ENCODE measurements at regions not wholly inside any gene's neighbourhood (a gene's known extent, or its start where the extent isn't known, plus 50 kb on each side); places are given as distances from the start of the nearest gene placed in this dataset.
"Not testable (repeated sequence)": the region's sequence is repeated elsewhere in the genome, so short reads cannot be mapped to it uniquely, and the experiment has no call there.

- H3K79me2 ChIP-seq (ENCODE audit: control insufficient read depth in 1 of 2, insufficient read depth in 2 of 2, low read length in 2 of 2); H3K4me3 ChIP-seq (ENCODE audit: extremely low read depth in 1 of 4, insufficient read depth in 2 of 4, low read depth in 3 of 4, low read length in 4 of 4); FAIRE-seq; H3K36me3 ChIP-seq (ENCODE audit: control insufficient read depth in 2 of 4, insufficient read depth in 4 of 4, low read length in 3 of 4); H2BK120ac ChIP-seq (replicated peaks; ENCODE audit: low read depth, low read length); H3K79me1 ChIP-seq (ENCODE audit: low read depth, low read length); DNase-seq (ENCODE audit: low read depth in 1 of 2, low spot score in 2 of 2); H2BK15ac ChIP-seq (ENCODE audit: low read length); H3K23me2 ChIP-seq (ENCODE audit: low read depth, low read length); H3K4me1 ChIP-seq (replicated peaks in 1 of 4; ENCODE audit: control insufficient read depth in 3 of 4, insufficient read depth in 4 of 4, low read length in 3 of 4); H3K14ac ChIP-seq (ENCODE audit: insufficient read length); H3K23ac ChIP-seq (ENCODE audit: insufficient read length); H3K56ac ChIP-seq (replicated peaks; ENCODE audit: insufficient read length, low read depth, low read length); H3K9ac ChIP-seq (replicated peaks in 1 of 4; ENCODE audit: extremely low read depth in 1 of 4, low read depth in 3 of 4, low read length in 3 of 4); H2BK5ac ChIP-seq (ENCODE audit: low read depth, low read length); H3K4me2 ChIP-seq (ENCODE audit: insufficient read depth in 1 of 2, low read depth in 2 of 2, low read length in 2 of 2); H3K27me3 ChIP-seq (replicated peaks in 1 of 4; ENCODE audit: control insufficient read depth in 3 of 4, extremely low read depth in 1 of 4, insufficient read depth in 3 of 4, low read length in 3 of 4); H3K18ac ChIP-seq (ENCODE audit: extremely low read depth, low read length); H4K20me1 ChIP-seq (replicated peaks in 1 of 2; ENCODE audit: control insufficient read depth in 1 of 2, insufficient read depth in 2 of 2, low read length in 2 of 2); H2AFZ ChIP-seq (ENCODE audit: low read length); H3K4ac ChIP-seq (replicated peaks; ENCODE audit: insufficient read length, low read depth, low read length); H2AK5ac ChIP-seq (ENCODE audit: low read depth, low read length); H4K5ac ChIP-seq (ENCODE audit: insufficient read length, low read depth, low read length); H4K8ac ChIP-seq (ENCODE audit: extremely low read depth, insufficient read depth, low read length); H2BK20ac ChIP-seq (ENCODE audit: low read length); POLR2A ChIA-PET (ENCODE audit: partially characterized antibody); CTCF ChIA-PET (ENCODE audit: partially characterized antibody); H4K91ac ChIP-seq (replicated peaks; ENCODE audit: insufficient read length, low read length); H3K27ac ChIP-seq (ENCODE audit: low read depth, low read length); H2BK12ac ChIP-seq (ENCODE audit: low read depth, low read length): not testable (repeated sequence)
- 95% methylated on average over 1 of the region's 1 CpG; no CpG with 5 or more reads in 1 of the 2 experiments for WGBS, 2 experiments (ENCODE audit: extremely low coverage in 1 of 2, insufficient coverage in 1 of 2, insufficient read length in 1 of 2, insufficient replicate concordance in 2 of 2, low coverage in 1 of 2, low lambda C conversion rate in 2 of 2, missing lambda C conversion rate in 1 of 2)
- peaks cover 8 to 10% of the 10 kb centered on the region in 2 experiments; a peak in 3 of 4 replicates for H3K9me3 ChIP-seq (ENCODE audit: insufficient read depth in 2 of 2, low read depth in 1 of 2, low read length in 1 of 2)
Observed at GRCh38 chr15:44862866-44863265, 93.6 kb upstream of the TERB2 start.

GRCh38 chr15:44868100-44868499 lies 88.4 kb upstream of the TERB2 start:
- FAIRE-seq; H2BK20ac ChIP-seq (ENCODE audit: low read length); H3K4me3 ChIP-seq (ENCODE audit: extremely low read depth in 1 of 4, insufficient read depth in 2 of 4, low read depth in 3 of 4, low read length in 4 of 4); H3K18ac ChIP-seq (ENCODE audit: extremely low read depth, low read length); H4K20me1 ChIP-seq (replicated peaks in 1 of 2; ENCODE audit: control insufficient read depth in 1 of 2, insufficient read depth in 2 of 2, low read length in 2 of 2); H3K4ac ChIP-seq (replicated peaks; ENCODE audit: insufficient read length, low read depth, low read length); H4K5ac ChIP-seq (ENCODE audit: insufficient read length, low read depth, low read length); H2BK120ac ChIP-seq (replicated peaks; ENCODE audit: low read depth, low read length); H3K4me1 ChIP-seq (replicated peaks in 1 of 4; ENCODE audit: control insufficient read depth in 3 of 4, insufficient read depth in 4 of 4, low read length in 3 of 4); H3K9me3 ChIP-seq (ENCODE audit: insufficient read depth in 2 of 2, low read depth in 1 of 2, low read length in 1 of 2); H3K4me2 ChIP-seq (ENCODE audit: insufficient read depth in 1 of 2, low read depth in 2 of 2, low read length in 2 of 2); H4K91ac ChIP-seq (replicated peaks; ENCODE audit: insufficient read length, low read length); H2AFZ ChIP-seq (ENCODE audit: low read length); H2BK12ac ChIP-seq (ENCODE audit: low read depth, low read length); H3K23me2 ChIP-seq (ENCODE audit: low read depth, low read length); H2BK15ac ChIP-seq (ENCODE audit: low read length); H3K36me3 ChIP-seq (ENCODE audit: control insufficient read depth in 2 of 4, insufficient read depth in 4 of 4, low read length in 3 of 4); H2BK5ac ChIP-seq (ENCODE audit: low read depth, low read length); H3K9ac ChIP-seq (replicated peaks in 1 of 4; ENCODE audit: extremely low read depth in 1 of 4, low read depth in 3 of 4, low read length in 3 of 4); H3K27ac ChIP-seq (ENCODE audit: low read depth, low read length); H3K23ac ChIP-seq (ENCODE audit: insufficient read length); DNase-seq (ENCODE audit: low read depth in 1 of 2, low spot score in 2 of 2); H3K56ac ChIP-seq (replicated peaks; ENCODE audit: insufficient read length, low read depth, low read length); H3K14ac ChIP-seq (ENCODE audit: insufficient read length); H4K8ac ChIP-seq (ENCODE audit: extremely low read depth, insufficient read depth, low read length); H3K27me3 ChIP-seq (replicated peaks in 1 of 4; ENCODE audit: control insufficient read depth in 3 of 4, extremely low read depth in 1 of 4, insufficient read depth in 3 of 4, low read length in 3 of 4); H3K79me2 ChIP-seq (ENCODE audit: control insufficient read depth in 1 of 2, insufficient read depth in 2 of 2, low read length in 2 of 2); POLR2A ChIA-PET (ENCODE audit: partially characterized antibody); H2AK5ac ChIP-seq (ENCODE audit: low read depth, low read length); H3K79me1 ChIP-seq (ENCODE audit: low read depth, low read length): not testable (repeated sequence)
- WGBS, 2 experiments (ENCODE audit: extremely low coverage in 1 of 2, insufficient coverage in 1 of 2, insufficient read length in 1 of 2, insufficient replicate concordance in 2 of 2, low coverage in 1 of 2, low lambda C conversion rate in 2 of 2, missing lambda C conversion rate in 1 of 2): 93% methylated on average over 1 of the region's 1 CpG; no CpG with 5 or more reads in 1 of the 2 experiments
- CTCF ChIA-PET (ENCODE audit: partially characterized antibody): interaction anchor here (0.7 to 0.8 kb wide), 2 partner anchors 129 to 318 kb away, joined by 3 read pairs; no protein-coding TSS in a partner anchor

Data from H1 (cell line).